Neuronal stem cell (in vitro differentiated cells): ENCODE measurements at regions not wholly inside any gene's neighbourhood (a gene's known extent, or its start where the extent isn't known, plus 50 kb on each side); places are given as distances from the start of the nearest gene placed in this dataset.

Experiments
- DNase-seq: peaks from one replicate; pipeline ENCODE4 v3.0.0-alpha.2; 2013; ENCODE audit warnings: low spot score
- H2AFZ ChIP-seq: one replicate; pipeline ENCODE4 v1.6.1; 2013; ENCODE audit warnings: mild to moderate bottlenecking, low read length, inconsistent platforms
- H2AK5ac ChIP-seq: 2 replicates; pipeline ENCODE4 v1.6.1; 2013; ENCODE audit warnings: low read depth, mild to moderate bottlenecking, inconsistent platforms, low read length, moderate library complexity, mixed read lengths
- H2BK120ac ChIP-seq: 2 replicates; pipeline ENCODE4 v1.6.1; 2013; ENCODE audit warnings: low read depth, mild to moderate bottlenecking, inconsistent platforms, low read length, moderate library complexity, mixed read lengths
- H2BK12ac ChIP-seq: one replicate; pipeline ENCODE4 v1.6.1; 2013; ENCODE audit warnings: low read length, inconsistent platforms
- H2BK15ac ChIP-seq: 2 replicates; pipeline ENCODE4 v1.6.1; 2013; ENCODE audit warnings: mild to moderate bottlenecking, low read length, inconsistent platforms, mixed read lengths
- H2BK5ac ChIP-seq: one replicate; pipeline ENCODE4 v1.6.1; 2013; ENCODE audit warnings: inconsistent platforms, mild to moderate bottlenecking, low read length, moderate library complexity
- H3K14ac ChIP-seq: one replicate; pipeline ENCODE4 v1.6.1; 2013; ENCODE audit warnings: low read length, inconsistent platforms
- H3K18ac ChIP-seq: 2 replicates; pipeline ENCODE4 v1.6.1; 2013; ENCODE audit warnings: low read length, inconsistent platforms
- H3K23ac ChIP-seq: 2 replicates; pipeline ENCODE4 v1.6.1; 2013; ENCODE audit warnings: low read depth, mild to moderate bottlenecking, mixed read lengths, low read length, inconsistent platforms; ENCODE audit not compliant: poor library complexity
- H3K27ac ChIP-seq: replicated peaks from 3 replicates; pipeline ENCODE4 v1.5.1; 2013; ENCODE audit warnings: low read length, inconsistent platforms
- H3K27me3 ChIP-seq, 3 experiments: 2 replicates each; pipeline ENCODE4 v1.6.1; 2013; ENCODE audit warnings: low read length in 3 of 3, mild to moderate bottlenecking in 2 of 3, inconsistent platforms in 1 of 3, low read depth in 1 of 3, mixed read lengths in 1 of 3, moderate library complexity in 1 of 3; ENCODE audit not compliant: control insufficient read depth in 3 of 3, insufficient read depth in 3 of 3
- H3K36me3 ChIP-seq, 2 donors: replicated peaks in 1 of 2; 2 replicates each; pipeline ENCODE4 v1.6.1; 2013; ENCODE audit warnings: low read length in 2 of 2; ENCODE audit not compliant: control insufficient read depth in 2 of 2, insufficient read depth in 2 of 2
- H3K4ac ChIP-seq: 2 replicates; pipeline ENCODE4 v1.6.1; 2013; ENCODE audit warnings: inconsistent platforms, mild to moderate bottlenecking, low read length, moderate library complexity
- H3K4me1 ChIP-seq, 2 donors: 1 replicate in 1 of 2; 2 replicates in 1 of 2; pipeline ENCODE4 v1.6.1; 2013; ENCODE audit warnings: low read length in 2 of 2, low read depth in 1 of 2; ENCODE audit not compliant: control insufficient read depth in 2 of 2, insufficient read depth in 1 of 2
- H3K4me2 ChIP-seq: one replicate; pipeline ENCODE4 v1.6.1; 2013; ENCODE audit warnings: mild to moderate bottlenecking, low read length, inconsistent platforms; ENCODE audit not compliant: insufficient read depth, poor library complexity, severe bottlenecking
- H3K4me3 ChIP-seq, 2 donors: 2 replicates each; pipeline ENCODE4 v1.5.1; 2013; ENCODE audit warnings: low read length in 2 of 2, mild to moderate bottlenecking in 2 of 2, inconsistent platforms in 1 of 2, moderate library complexity in 1 of 2
- H3K79me1 ChIP-seq: one replicate; pipeline ENCODE4 v1.6.1; 2013; ENCODE audit warnings: low read depth, mild to moderate bottlenecking, inconsistent platforms, low read length, moderate library complexity
- H3K9ac ChIP-seq: one replicate; pipeline ENCODE4 v1.6.1; 2013; ENCODE audit warnings: mild to moderate bottlenecking, low read depth, low read length, inconsistent platforms; ENCODE audit not compliant: poor library complexity
- H3K9me3 ChIP-seq, 2 donors: replicated peaks in 1 of 2; 2 replicates each; pipeline versions ENCODE3 to v1.6.1; 2013; ENCODE audit warnings: low read length in 2 of 2, mild to moderate bottlenecking in 2 of 2, inconsistent platforms in 1 of 2, low read depth in 1 of 2, mixed read lengths in 1 of 2, moderate library complexity in 1 of 2; ENCODE audit not compliant: control insufficient read depth in 2 of 2, insufficient read depth in 1 of 2
- H4K8ac ChIP-seq: one replicate; pipeline ENCODE4 v1.6.1; 2013; ENCODE audit warnings: low read depth, mild to moderate bottlenecking, inconsistent platforms, low read length, moderate library complexity
- H4K91ac ChIP-seq: one replicate; pipeline ENCODE4 v1.6.1; 2013; ENCODE audit warnings: low read length, low read depth, mild to moderate bottlenecking, inconsistent platforms; ENCODE audit not compliant: poor library complexity
- WGBS, 2 donors: extraction: QIAGEN DNeasy Blood & Tissue Kit; methylation state at CpG; one replicate each; pipeline ENCODE4 v1.1.7; 2013; ENCODE audit warnings: missing lambda C conversion rate in 2 of 2, mixed read lengths in 1 of 2; ENCODE audit not compliant: insufficient read length in 2 of 2, insufficient replicate concordance in 1 of 2; ENCODE audit errors: extremely low coverage in 2 of 2; 5-methylcytosine and 5-hydroxymethylcytosine counted together

DNA sequence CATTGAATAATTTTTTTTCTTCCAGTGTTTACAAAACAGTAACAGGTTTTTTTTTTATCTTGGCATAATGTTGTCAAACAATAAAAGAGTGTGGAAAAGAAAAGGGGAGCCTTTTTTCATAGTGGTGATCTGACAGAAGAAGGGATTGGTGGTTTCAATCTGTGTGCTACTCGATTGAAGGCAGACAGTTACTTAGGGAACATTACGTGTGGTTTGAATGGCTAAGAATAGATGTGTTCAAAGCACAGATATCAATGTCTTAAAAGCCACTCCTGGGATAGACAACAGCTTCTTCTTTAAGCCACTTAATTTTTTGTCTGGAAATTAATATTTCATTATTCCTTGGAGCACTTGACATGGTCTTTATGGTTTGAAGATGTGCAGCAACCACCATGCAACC lies 558.6 kb upstream of the ADGRL2 start:
- Histone ChIP-seq H3K27me3 (no peaks in the 10 kb centered on the region), H2AK5ac (no peak overlapping the region), H3K4me2 (no peak overlapping the region), H3K9me3 (no peaks in the 10 kb centered on the region), H3K9ac (no peak overlapping the region), H4K91ac (no peak overlapping the region), H3K4me1 (peaks cover 3 to 22% of the 10 kb centered on the region in 2 donors), H2BK12ac (no peak overlapping the region), H3K18ac (no peak overlapping the region), H2BK120ac (no peak overlapping the region), H2BK5ac (no peak overlapping the region), H3K79me1 (no peaks in the 10 kb centered on the region), H4K8ac (no peak overlapping the region), H3K4ac (no peak overlapping the region), H3K14ac (no peak overlapping the region), H3K23ac (no peak overlapping the region), H2AFZ (no peak overlapping the region), H3K36me3 (no peaks in the 10 kb centered on the region), H3K27ac (no peak overlapping the region), H3K4me3 (no peak overlapping the region), H2BK15ac (no peak overlapping the region)
- no CpG with 5 or more reads among the region's 2 CpGs for WGBS, 2 donors
- no peak for DNase-seq

DNA sequence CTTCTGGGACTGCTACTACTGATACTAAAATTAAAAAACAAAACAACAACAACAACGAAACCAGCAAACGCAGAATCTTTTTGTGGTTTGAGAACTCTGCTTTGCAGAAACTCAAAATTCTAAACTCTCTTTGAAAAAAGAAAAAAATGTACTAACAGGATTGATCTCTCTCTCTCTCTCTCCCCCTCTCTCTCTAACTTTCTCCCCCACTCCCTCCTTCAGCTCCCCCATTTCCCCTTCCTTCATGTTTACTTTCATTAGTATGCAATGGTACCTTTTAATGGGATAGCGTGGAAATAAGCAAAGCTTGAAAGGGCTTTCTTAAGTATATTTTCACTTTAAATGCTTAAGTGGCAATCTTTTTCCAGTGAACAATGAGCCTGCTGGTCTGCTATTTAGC lies 562.6 kb upstream of the ADGRL2 start:
- no peaks in the 10 kb centered on the region for H3K36me3 ChIP-seq
- H2AK5ac ChIP-seq = no peak overlapping the region
- H4K91ac ChIP-seq = no peak overlapping the region
- no peak overlapping the region for H3K23ac ChIP-seq
- H3K4me2 ChIP-seq = no peak overlapping the region
- no peak overlapping the region for H3K27ac ChIP-seq
- no peaks in the 10 kb centered on the region for H3K9me3 ChIP-seq
- no peak overlapping the region for H3K4me3 ChIP-seq
- WGBS, 2 donors = no CpG with 5 or more reads among the region's 3 CpGs
- H2AFZ ChIP-seq = peak overlapping the region; percentile 73
- H4K8ac ChIP-seq = no peak overlapping the region
- H3K9ac ChIP-seq = no peak overlapping the region
- no peak overlapping the region for H3K18ac ChIP-seq
- H3K14ac ChIP-seq = no peak overlapping the region
- no peak for DNase-seq
- H3K4me1 ChIP-seq = peaks cover 4 to 25% of the 10 kb centered on the region in 2 donors
- no peak overlapping the region for H2BK15ac ChIP-seq
- no peaks in the 10 kb centered on the region for H3K27me3 ChIP-seq
- no peaks in the 10 kb centered on the region for H3K79me1 ChIP-seq
- no peak overlapping the region for H2BK5ac ChIP-seq
- no peak overlapping the region for H2BK120ac ChIP-seq
- no peak overlapping the region for H2BK12ac ChIP-seq
- H3K4ac ChIP-seq = no peak overlapping the region

DNA sequence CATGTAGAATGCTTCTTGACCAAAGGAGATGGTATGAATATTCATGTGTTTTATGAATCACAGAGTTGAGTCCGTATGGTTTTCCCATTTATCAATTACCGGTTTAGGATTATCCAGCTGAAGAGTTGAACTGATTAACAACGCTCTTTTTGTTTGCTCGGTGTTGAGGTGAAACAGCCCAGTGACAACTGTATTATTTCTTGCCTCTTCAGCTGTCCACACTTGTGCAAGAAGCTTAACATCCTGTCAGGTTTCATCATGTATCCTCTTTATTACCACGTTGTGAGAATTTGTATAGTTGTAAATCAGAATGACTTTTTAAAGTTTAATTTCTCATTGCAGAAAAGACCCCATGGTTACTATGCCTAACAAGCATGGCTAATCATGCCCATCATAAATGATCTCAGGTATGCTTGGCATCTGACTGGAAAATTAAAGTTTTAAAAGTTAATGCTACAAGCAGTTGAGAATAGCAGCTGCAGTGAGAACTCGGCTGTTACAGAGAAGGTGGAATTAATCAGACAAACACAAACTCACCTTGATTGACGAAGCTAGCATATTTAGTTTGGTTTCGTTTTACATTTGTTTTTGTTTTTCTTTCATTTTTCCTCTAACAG lies 563.2 kb upstream of the ADGRL2 start:
- H3K4me1 ChIP-seq = peaks cover 4 to 25% of the 10 kb centered on the region in 2 donors
- no peak overlapping the region for H2BK12ac ChIP-seq
- no peak overlapping the region for H3K23ac ChIP-seq
- H3K4ac ChIP-seq = no peak overlapping the region
- no CpG with 5 or more reads among the region's 8 CpGs for WGBS, 2 donors
- H3K4me3 ChIP-seq = peak overlapping the region in 1 of 2 donors; percentile 5
- no peaks in the 10 kb centered on the region for H3K27me3 ChIP-seq
- no peak overlapping the region for H3K18ac ChIP-seq
- no peak overlapping the region for H2BK5ac ChIP-seq
- H2AFZ ChIP-seq = peak overlapping the region; percentile 73
- no peak overlapping the region for H3K27ac ChIP-seq
- no peak overlapping the region for H3K9ac ChIP-seq
- H2BK120ac ChIP-seq = no peak overlapping the region
- H4K91ac ChIP-seq = no peak overlapping the region
- no peak for DNase-seq
- no peaks in the 10 kb centered on the region for H3K36me3 ChIP-seq
- H2AK5ac ChIP-seq = no peak overlapping the region
- no peak overlapping the region for H2BK15ac ChIP-seq
- H3K4me2 ChIP-seq = no peak overlapping the region
- H3K79me1 ChIP-seq = no peaks in the 10 kb centered on the region
- H3K9me3 ChIP-seq = no peaks in the 10 kb centered on the region
- no peak overlapping the region for H4K8ac ChIP-seq
- no peak overlapping the region for H3K14ac ChIP-seq

DNA sequence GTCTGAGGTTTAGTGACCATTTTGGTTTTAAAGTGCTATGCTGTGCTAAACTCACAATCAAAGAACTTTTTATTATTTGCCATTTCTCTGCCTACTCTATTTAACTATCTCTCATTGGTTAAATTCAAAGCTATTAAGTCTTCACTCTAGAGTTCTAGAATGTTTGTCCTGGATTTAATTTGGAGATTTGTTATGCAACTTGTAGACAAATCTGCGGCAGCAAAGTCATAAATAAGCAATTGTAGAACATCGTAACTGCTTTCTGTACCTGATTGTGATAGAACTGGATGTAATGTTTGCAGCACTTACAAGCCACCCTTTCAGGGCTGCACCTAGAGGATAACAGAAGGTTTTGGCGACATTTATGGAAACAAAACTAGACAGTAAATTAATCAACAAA lies 566.5 kb upstream of the ADGRL2 start:
- Histone ChIP-seq H3K9me3 (no peaks in the 10 kb centered on the region), H4K91ac (no peak overlapping the region), H2AK5ac (no peak overlapping the region), H3K27ac (no peak overlapping the region), H2BK120ac (no peak overlapping the region), H2BK5ac (no peak overlapping the region), H3K9ac (no peak overlapping the region), H3K4ac (no peak overlapping the region), H3K23ac (no peak overlapping the region), H3K14ac (no peak overlapping the region), H3K4me2 (no peak overlapping the region), H3K79me1 (no peaks in the 10 kb centered on the region), H3K27me3 (no peaks in the 10 kb centered on the region), H2BK12ac (no peak overlapping the region), H3K4me3 (no peak overlapping the region), H2AFZ (no peak overlapping the region), H3K4me1 (peaks cover 4 to 24% of the 10 kb centered on the region in 2 donors), H3K18ac (no peak overlapping the region), H3K36me3 (no peaks in the 10 kb centered on the region), H2BK15ac (no peak overlapping the region), H4K8ac (no peak overlapping the region)
- WGBS, 2 donors = no CpG with 5 or more reads among the region's 3 CpGs
- no peak for DNase-seq
